CD4-positive, CD25-positive, alpha-beta regulatory T cell (primary cell): ENCODE measurements at regions not wholly inside any gene's neighbourhood (a gene's known extent, or its start where the extent isn't known, plus 50 kb on each side); places are given as distances from the start of the nearest gene placed in this dataset.

ENCODE experiments used
- ATAC-seq, 2 donors: fragments of 150-1000 bp; cut with Tn5 transposase; one replicate each; pipeline ENCODE4 v1.10.0; 2021; ENCODE audit warnings: low read depth in 2 of 2, moderate number of reproducible peaks in 2 of 2, moderate library complexity in 1 of 2
- DNase-seq, 3 donors: peaks; one replicate each; pipeline versions ENCODE4 v3.0.0 to v3.0.0-alpha.2; 2012 to 2022; ENCODE audit warnings: mixed read lengths in 1 of 3
- H3K27ac ChIP-seq: one replicate; pipeline ENCODE4 v1.7.0; 2013; ENCODE audit warnings: mild to moderate bottlenecking, low read length; ENCODE audit not compliant: insufficient read depth, poor library complexity, severe bottlenecking
- H3K27me3 ChIP-seq: one replicate; pipeline ENCODE4 v1.7.0; 2013; ENCODE audit warnings: low read length; ENCODE audit not compliant: control insufficient read depth, insufficient read depth
- H3K36me3 ChIP-seq: one replicate; pipeline ENCODE4 v1.7.0; 2013; ENCODE audit warnings: mild to moderate bottlenecking, low read length, moderate library complexity; ENCODE audit not compliant: control insufficient read depth, insufficient read depth
- H3K4me1 ChIP-seq: 2 replicates; pipeline ENCODE4 v1.7.0; 2013; ENCODE audit warnings: mild to moderate bottlenecking, low read length; ENCODE audit not compliant: insufficient read depth, control insufficient read depth, poor library complexity, severe bottlenecking
- H3K4me3 ChIP-seq: one replicate; pipeline ENCODE4 v1.7.0; 2013; ENCODE audit warnings: low read depth, mild to moderate bottlenecking, low read length, moderate library complexity
- H3K9me3 ChIP-seq, 2 experiments: 1 replicate in 1 of 2; 2 replicates in 1 of 2; pipeline ENCODE4 v1.7.0; 2013; ENCODE audit warnings: low read length in 2 of 2, mild to moderate bottlenecking in 1 of 2, moderate library complexity in 1 of 2; ENCODE audit not compliant: control insufficient read depth in 2 of 2
- H3K27ac Mint-ChIP-seq, 3 donors: one replicate each; pipeline ENCODE4 v1.8.0; 2020 to 2022; ENCODE audit warnings: mild to moderate bottlenecking in 3 of 3, mixed read lengths in 3 of 3, moderate library complexity in 2 of 3
- H3K27me3 Mint-ChIP-seq: one replicate; pipeline ENCODE4 v1.8.0; 2022; ENCODE audit warnings: mild to moderate bottlenecking, mixed read lengths
- H3K36me3 Mint-ChIP-seq: one replicate; pipeline ENCODE4 v1.8.0; 2020; ENCODE audit warnings: mixed read lengths
- H3K4me1 Mint-ChIP-seq, 4 donors: one replicate each; pipeline ENCODE4 v1.8.0; 2020 to 2022; ENCODE audit warnings: mixed read lengths in 4 of 4, mild to moderate bottlenecking in 1 of 4
- H3K4me3 Mint-ChIP-seq, 4 donors: one replicate each; pipeline ENCODE4 v1.8.0; 2020 to 2022; ENCODE audit warnings: mild to moderate bottlenecking in 4 of 4, mixed read lengths in 4 of 4, moderate library complexity in 3 of 4
- H3K9me3 Mint-ChIP-seq, 7 donors: one replicate each; pipeline ENCODE4 v1.8.0; 2020 to 2022; ENCODE audit warnings: mixed read lengths in 7 of 7, mild to moderate bottlenecking in 3 of 7, moderate library complexity in 2 of 7

GRCh38 chr9:32708480-32709150 is 73.1 kb upstream of the TAF1L start:
- Histone ChIP-seq H3K4me1 (no peaks in the 10 kb centered on the region), H3K36me3 (no peaks in the 10 kb centered on the region), H3K9me3 (no peaks in the 10 kb centered on the region), H3K4me3 (no peak overlapping the region), H3K27me3 (no peaks in the 10 kb centered on the region), H3K27ac (no peak overlapping the region)
- Mint-ChIP-seq H3K9me3 (peaks cover 0 to 1% (median 0%) of the 10 kb centered on the region in 7 donors), H3K27ac (no peak overlapping the region), H3K27me3 (no peaks in the 10 kb centered on the region), H3K36me3 (no peaks in the 10 kb centered on the region), H3K4me3 (no peak overlapping the region), H3K4me1 (no peaks in the 10 kb centered on the region)
- DNase-seq (no peak), ATAC-seq (no peak)

- Mint-ChIP-seq H3K4me3 (no peak overlapping the region), H3K9me3 (no peaks in the 10 kb centered on the region), H3K27ac (no peak overlapping the region), H3K27me3 (no peaks in the 10 kb centered on the region), H3K36me3 (no peaks in the 10 kb centered on the region), H3K4me1 (no peaks in the 10 kb centered on the region)
- no peaks in the 10 kb centered on the region for H3K36me3 ChIP-seq
- H3K4me1 ChIP-seq, result no peaks in the 10 kb centered on the region
- DNase-seq (no peak), ATAC-seq (no peak)
- no peaks in the 10 kb centered on the region for H3K27me3 ChIP-seq
- no peaks in the 10 kb centered on the region for H3K9me3 ChIP-seq
- H3K4me3 ChIP-seq, result no peak overlapping the region
- no peak overlapping the region for H3K27ac ChIP-seq
These were observed 73.5 kb upstream of the TMEM215 start for GRCh38 chr9:32709871-32710270.

- no peak overlapping the region for H3K4me3 ChIP-seq
- H3K27me3 ChIP-seq, result no peaks in the 10 kb centered on the region
- Mint-ChIP-seq H3K9me3 (peaks cover 0 to 2% (median 0%) of the 10 kb centered on the region in 7 donors), H3K4me3 (no peak overlapping the region), H3K4me1 (no peaks in the 10 kb centered on the region), H3K27me3 (peaks cover 5% of the 10 kb centered on the region), H3K36me3 (no peaks in the 10 kb centered on the region), H3K27ac (no peak overlapping the region)
- no peak for DNase-seq
- no peaks in the 10 kb centered on the region for H3K36me3 ChIP-seq
- no peak overlapping the region for H3K27ac ChIP-seq
- H3K4me1 ChIP-seq, result no peaks in the 10 kb centered on the region
- H3K9me3 ChIP-seq, result no peaks in the 10 kb centered on the region
- ATAC-seq, result no peak
These were observed 66.9 kb upstream of the TMEM215 start for GRCh38 chr9:32716425-32716824.

GRCh38 chr9:32716955-32717543 is 66.3 kb upstream of the TMEM215 start:
- H3K4me3 ChIP-seq, result no peak overlapping the region
- peaks cover 5% of the 10 kb centered on the region for H3K27me3 Mint-ChIP-seq
- no peaks in the 10 kb centered on the region for H3K36me3 Mint-ChIP-seq
- H3K27me3 ChIP-seq, result no peaks in the 10 kb centered on the region
- H3K4me1 Mint-ChIP-seq, result no peaks in the 10 kb centered on the region
- no peak overlapping the region for H3K4me3 Mint-ChIP-seq
- H3K9me3 ChIP-seq, result no peaks in the 10 kb centered on the region
- DNase-seq (no peak), ATAC-seq (no peak)
- H3K9me3 Mint-ChIP-seq, result peaks cover 0 to 2% (median 0%) of the 10 kb centered on the region in 7 donors
- no peaks in the 10 kb centered on the region for H3K4me1 ChIP-seq
- H3K27ac Mint-ChIP-seq, result no peak overlapping the region
- no peak overlapping the region for H3K27ac ChIP-seq
- no peaks in the 10 kb centered on the region for H3K36me3 ChIP-seq

GRCh38 chr9:32722704-32723103 is 60.6 kb upstream of the TMEM215 start:
- no peak for DNase-seq

GRCh38 chr9:32723789-32724325 is 59.5 kb upstream of the TMEM215 start:
- Histone ChIP-seq H3K4me3 (no peak overlapping the region), H3K4me1 (no peaks in the 10 kb centered on the region), H3K36me3 (no peaks in the 10 kb centered on the region), H3K9me3 (no peaks in the 10 kb centered on the region), H3K27me3 (no peaks in the 10 kb centered on the region), H3K27ac (no peak overlapping the region)
- Mint-ChIP-seq H3K4me1 (no peaks in the 10 kb centered on the region), H3K36me3 (no peaks in the 10 kb centered on the region), H3K9me3 (peaks cover 0 to 7% (median 2%) of the 10 kb centered on the region in 7 donors), H3K27ac (no peak overlapping the region), H3K4me3 (no peak overlapping the region), H3K27me3 (peaks cover 14% of the 10 kb centered on the region)
- ATAC-seq (no peak), DNase-seq (no peak)

More at GRCh38 chr9:32722704-32723103, 60.6 kb upstream of the TMEM215 start:
- Mint-ChIP-seq H3K27me3 (peaks cover 14% of the 10 kb centered on the region), H3K4me3 (no peak overlapping the region), H3K36me3 (no peaks in the 10 kb centered on the region), H3K9me3 (peaks cover 0 to 4% (median 0%) of the 10 kb centered on the region in 7 donors), H3K27ac (no peak overlapping the region), H3K4me1 (no peaks in the 10 kb centered on the region)
- ATAC-seq, result no peak
- Histone ChIP-seq H3K36me3 (no peaks in the 10 kb centered on the region), H3K27ac (no peak overlapping the region), H3K4me1 (no peaks in the 10 kb centered on the region), H3K9me3 (no peaks in the 10 kb centered on the region), H3K27me3 (no peaks in the 10 kb centered on the region), H3K4me3 (no peak overlapping the region)

- H3K4me3 ChIP-seq, result no peak overlapping the region
- no peak for ATAC-seq
- DNase-seq, result no peak
- H3K27ac Mint-ChIP-seq, result no peak overlapping the region
- no peaks in the 10 kb centered on the region for H3K36me3 ChIP-seq
- no peak overlapping the region for H3K4me3 Mint-ChIP-seq
- H3K36me3 Mint-ChIP-seq, result no peaks in the 10 kb centered on the region
- peaks cover 14% of the 10 kb centered on the region for H3K27me3 Mint-ChIP-seq
- no peak overlapping the region for H3K27ac ChIP-seq
- no peaks in the 10 kb centered on the region for H3K9me3 ChIP-seq
- H3K27me3 ChIP-seq, result no peaks in the 10 kb centered on the region
- no peaks in the 10 kb centered on the region for H3K4me1 Mint-ChIP-seq
- H3K4me1 ChIP-seq, result no peaks in the 10 kb centered on the region
- H3K9me3 Mint-ChIP-seq, result peaks cover 0 to 10% (median 3%) of the 10 kb centered on the region in 7 donors
These were observed 58.1 kb upstream of the TMEM215 start for GRCh38 chr9:32725066-32725860.
